Stimulated activated effector memory CD8-positive, alpha-beta T cell treated with anti-CD3 and anti-CD28 coated beads, Interleukin-12 subunit alpha, Interleukin-12 subunit beta, amount 100 ng/mL, for 72 hours (primary cell): ENCODE measurements at regions not wholly inside any gene's neighbourhood (a gene's known extent, or its start where the extent isn't known, plus 50 kb on each side); places are given as distances from the start of the nearest gene placed in this dataset.

Source experiments
- ATAC-seq: fragments of 150-1000 bp; cut with Tn5 transposase; 2 replicates; pipeline ENCODE4 v1.10.0; 2021
- DNase-seq, 2 donors: peaks; one replicate each; pipeline ENCODE4 v3.0.0; 2021 to 2022; ENCODE audit warnings: low spot score in 2 of 2
- H3K27ac Mint-ChIP-seq: one replicate; pipeline ENCODE4 v1.8.0; 2022; ENCODE audit warnings: mild to moderate bottlenecking, mixed read lengths
- H3K36me3 Mint-ChIP-seq: one replicate; pipeline ENCODE4 v1.8.0; 2022; ENCODE audit warnings: mild to moderate bottlenecking, mixed read lengths
- H3K4me1 Mint-ChIP-seq: one replicate; pipeline ENCODE4 v1.8.0; 2022; ENCODE audit warnings: mixed read lengths
- H3K4me3 Mint-ChIP-seq: one replicate; pipeline ENCODE4 v1.8.0; 2022; ENCODE audit warnings: mild to moderate bottlenecking, mixed read lengths
- H3K9me3 Mint-ChIP-seq: one replicate; pipeline ENCODE4 v1.8.0; 2022; ENCODE audit warnings: mixed read lengths

DNA sequence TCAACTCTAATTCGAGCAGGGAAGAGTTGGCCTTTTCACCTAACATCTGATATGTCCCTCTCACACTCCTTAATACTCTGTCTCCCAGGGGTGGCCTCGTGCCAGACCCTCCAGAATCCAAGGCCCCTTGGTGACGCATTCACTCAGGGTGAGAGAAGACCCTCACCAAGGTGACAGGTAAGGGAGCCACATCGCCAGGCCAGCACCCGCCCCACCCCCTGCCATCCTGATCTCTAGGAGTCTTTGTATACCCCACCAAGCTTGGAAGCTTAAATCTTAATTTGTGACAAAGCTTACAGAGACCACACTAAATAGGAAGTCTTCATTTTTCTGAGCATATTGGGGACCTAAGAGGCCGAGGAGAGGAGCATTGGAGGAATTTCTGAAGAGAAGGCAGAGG is 286.1 kb downstream of the IRF8 start:
- H3K36me3 Mint-ChIP-seq, result no peaks in the 10 kb centered on the region
- no peak for ATAC-seq
- no peak overlapping the region for H3K27ac Mint-ChIP-seq
- no peak overlapping the region for H3K4me3 Mint-ChIP-seq
- H3K4me1 Mint-ChIP-seq, result no peaks in the 10 kb centered on the region
- no peaks in the 10 kb centered on the region for H3K9me3 Mint-ChIP-seq
- DNase-seq, result no peak

DNA sequence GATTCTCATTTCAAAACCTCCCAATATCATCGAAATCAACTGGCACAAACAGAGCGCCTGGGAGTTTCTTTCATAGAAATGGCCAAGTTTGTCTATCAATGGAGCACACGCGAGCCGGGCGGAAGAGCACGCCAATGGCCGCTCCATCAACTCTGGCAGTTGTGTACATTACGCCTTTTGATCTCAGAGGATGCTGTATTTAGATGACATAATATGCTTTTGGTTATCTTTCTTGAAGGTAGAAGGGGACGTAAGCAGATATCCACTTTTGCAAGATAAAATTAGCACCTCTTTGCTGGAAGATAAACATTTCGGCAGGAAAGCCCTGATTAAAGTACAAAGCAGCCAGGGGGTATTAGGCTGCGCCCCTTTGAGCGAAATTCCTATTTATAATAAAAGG is 287.4 kb downstream of the IRF8 start:
- DNase-seq (no peak), ATAC-seq (no peak)
- H3K36me3 Mint-ChIP-seq, result no peaks in the 10 kb centered on the region
- no peak overlapping the region for H3K27ac Mint-ChIP-seq
- no peaks in the 10 kb centered on the region for H3K9me3 Mint-ChIP-seq
- no peaks in the 10 kb centered on the region for H3K4me1 Mint-ChIP-seq
- no peak overlapping the region for H3K4me3 Mint-ChIP-seq

DNA sequence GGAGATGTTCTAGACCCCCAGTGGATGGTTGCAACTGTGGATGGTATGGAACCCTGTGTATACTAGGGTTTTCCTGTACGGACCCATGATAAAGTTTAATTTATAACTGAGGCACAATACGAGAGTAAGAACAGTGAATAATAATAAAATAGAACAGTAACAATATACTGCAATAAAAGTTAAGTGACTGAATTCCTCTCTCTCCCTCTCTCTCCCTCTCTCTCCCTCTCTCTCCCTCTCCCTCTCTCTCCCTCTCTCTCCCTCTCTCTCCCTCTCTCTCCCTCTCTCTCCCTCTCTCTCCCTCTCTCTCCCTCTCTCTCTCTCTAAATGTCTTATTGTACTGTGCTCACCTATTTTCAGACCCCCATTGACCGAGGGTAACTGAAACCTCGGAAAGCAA is 291.0 kb downstream of the IRF8 start:
- Mint-ChIP-seq H3K27ac (no peak overlapping the region), H3K9me3 (no peaks in the 10 kb centered on the region), H3K4me3 (no peak overlapping the region), H3K4me1 (no peaks in the 10 kb centered on the region), H3K36me3 (no peaks in the 10 kb centered on the region)
- DNase-seq, result no peak
- no peak for ATAC-seq

DNA sequence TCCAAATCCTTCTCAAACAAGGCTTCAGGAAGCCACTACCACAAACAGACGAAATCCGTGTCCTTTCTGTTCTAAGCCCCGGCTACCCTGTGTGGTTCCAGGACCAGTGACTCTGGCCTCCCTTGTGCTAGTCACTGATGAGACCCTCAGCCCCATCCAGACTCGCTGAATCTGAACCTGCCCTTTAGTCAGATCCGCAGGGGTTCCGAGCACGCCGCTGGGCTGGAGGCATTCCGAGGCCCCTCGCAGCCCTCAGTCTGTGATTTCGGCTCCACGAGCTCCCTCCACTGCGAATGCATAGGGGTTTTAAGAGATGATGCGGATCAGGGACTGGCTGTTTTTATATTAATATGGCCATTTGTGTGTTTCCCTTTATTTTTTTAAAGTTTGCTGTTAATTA is 292.7 kb downstream of the IRF8 start:
- ATAC-seq, result no peak
- Mint-ChIP-seq H3K4me1 (no peaks in the 10 kb centered on the region), H3K4me3 (no peak overlapping the region), H3K36me3 (no peaks in the 10 kb centered on the region), H3K9me3 (no peaks in the 10 kb centered on the region), H3K27ac (no peak overlapping the region)
- DNase-seq, result no peak

DNA sequence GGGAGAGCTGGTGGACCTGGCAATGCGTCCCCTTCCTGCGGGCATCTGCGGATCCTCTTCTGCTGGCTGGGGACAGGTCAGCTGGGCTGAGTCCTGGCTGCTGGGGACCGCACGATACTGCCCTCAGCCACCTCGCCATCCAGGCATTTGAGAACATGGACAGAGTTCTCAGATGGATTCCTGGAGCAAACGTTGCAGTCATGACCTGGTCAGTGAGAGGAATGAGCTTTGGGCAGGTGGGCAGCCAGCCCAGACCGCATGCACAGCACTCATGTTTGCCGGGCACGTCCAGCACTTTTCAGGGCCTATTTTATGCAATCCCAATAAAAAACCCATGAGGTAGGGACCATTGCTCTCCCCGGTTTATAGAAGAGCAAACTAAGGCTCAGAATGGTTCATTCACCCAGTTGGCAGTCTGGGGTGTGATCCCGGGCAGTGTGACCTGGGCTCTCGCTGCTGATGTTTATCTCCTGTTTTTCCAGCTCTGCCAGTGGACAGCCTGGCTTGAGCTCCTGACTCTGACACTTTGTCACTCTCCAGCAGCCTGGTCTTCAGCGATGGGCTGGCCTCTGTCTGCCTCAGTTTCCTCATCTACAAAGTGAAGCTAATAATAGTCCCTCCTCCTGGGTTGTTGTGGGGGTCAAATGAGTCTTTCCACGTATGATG is 294.7 kb downstream of the IRF8 start:
- no peak for ATAC-seq
- H3K4me1 Mint-ChIP-seq, result no peaks in the 10 kb centered on the region
- no peak overlapping the region for H3K27ac Mint-ChIP-seq

DNA sequence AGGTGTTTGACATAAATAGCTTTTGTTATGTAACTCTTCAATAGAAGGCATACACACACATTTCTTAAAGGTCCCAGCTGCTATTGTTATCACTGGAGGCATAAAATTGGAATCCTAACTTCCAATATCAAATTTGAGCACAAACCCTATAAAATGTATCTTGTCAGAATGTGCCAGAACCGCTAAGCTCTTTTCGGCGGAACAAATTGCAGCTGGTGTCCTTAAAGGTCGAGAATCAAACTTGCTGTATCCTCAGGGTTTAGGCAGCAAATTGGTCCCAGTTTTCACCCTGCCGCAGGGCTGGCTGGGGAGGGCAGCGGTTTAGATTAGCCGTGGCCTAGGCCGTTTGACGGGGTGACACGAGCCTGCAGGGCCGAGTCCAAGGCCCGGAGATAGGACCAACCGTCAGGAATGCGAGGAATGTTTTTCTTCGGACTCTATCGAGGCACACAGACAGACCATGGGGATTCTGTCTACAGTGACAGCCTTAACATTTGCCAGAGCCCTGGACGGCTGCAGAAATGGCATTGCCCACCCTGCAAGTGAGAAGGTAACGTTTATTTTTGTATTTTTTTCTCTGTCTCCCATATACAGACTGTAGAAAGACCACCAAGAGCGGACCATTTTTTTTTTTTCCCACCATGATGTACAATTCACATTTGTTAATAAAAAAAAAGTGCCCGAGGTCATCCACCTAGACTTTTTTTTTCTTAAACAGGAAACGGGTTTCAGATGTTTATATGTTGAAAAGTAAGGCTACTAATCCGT is 297.1 kb downstream of the IRF8 start:
- Mint-ChIP-seq H3K27ac (no peak overlapping the region), H3K9me3 (no peaks in the 10 kb centered on the region), H3K36me3 (no peaks in the 10 kb centered on the region), H3K4me1 (no peaks in the 10 kb centered on the region), H3K4me3 (no peak overlapping the region)
- DNase-seq (no peak), ATAC-seq (no peak)

More for the DNA sequence above, 294.7 kb downstream of the IRF8 start:
- Mint-ChIP-seq H3K9me3 (no peaks in the 10 kb centered on the region), H3K4me3 (no peak overlapping the region), H3K36me3 (no peaks in the 10 kb centered on the region)
- no peak for DNase-seq

DNA sequence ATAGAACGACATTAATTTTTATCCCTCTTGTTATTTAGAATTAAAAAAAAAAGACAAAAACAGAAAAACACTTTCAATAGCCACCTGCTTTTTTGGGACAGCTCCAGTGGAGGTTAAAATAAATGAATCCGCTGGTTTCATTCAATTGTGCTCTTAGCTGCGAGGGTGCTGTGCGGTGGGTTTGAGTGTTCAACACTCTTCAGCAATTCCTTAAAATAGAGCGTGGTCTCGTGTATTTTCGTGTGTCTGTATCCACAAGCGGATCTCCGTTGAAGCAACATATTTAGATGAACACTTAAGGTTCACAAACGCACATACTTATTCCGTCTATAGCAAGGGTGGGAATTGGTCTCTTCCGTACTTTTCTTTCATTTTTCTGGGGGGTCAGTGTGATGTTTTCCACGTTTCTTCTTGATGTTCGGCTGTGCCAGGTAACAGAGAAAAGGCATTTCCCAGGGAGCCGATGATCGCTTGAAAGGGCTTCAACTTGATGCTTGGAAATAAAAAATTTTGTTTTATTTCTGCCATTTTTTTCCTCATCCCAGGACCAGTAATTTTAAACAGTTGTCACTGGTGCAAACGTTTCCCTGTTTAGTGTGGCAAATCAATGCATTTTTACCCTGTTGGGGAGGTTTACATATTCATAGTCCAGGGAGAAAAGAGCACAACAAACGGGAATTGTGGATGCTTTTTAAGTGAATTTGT is 297.9 kb downstream of the IRF8 start:
- Mint-ChIP-seq H3K9me3 (no peaks in the 10 kb centered on the region), H3K36me3 (no peaks in the 10 kb centered on the region), H3K27ac (no peak overlapping the region), H3K4me3 (no peak overlapping the region), H3K4me1 (no peaks in the 10 kb centered on the region)
- DNase-seq (no peak), ATAC-seq (no peak)

DNA sequence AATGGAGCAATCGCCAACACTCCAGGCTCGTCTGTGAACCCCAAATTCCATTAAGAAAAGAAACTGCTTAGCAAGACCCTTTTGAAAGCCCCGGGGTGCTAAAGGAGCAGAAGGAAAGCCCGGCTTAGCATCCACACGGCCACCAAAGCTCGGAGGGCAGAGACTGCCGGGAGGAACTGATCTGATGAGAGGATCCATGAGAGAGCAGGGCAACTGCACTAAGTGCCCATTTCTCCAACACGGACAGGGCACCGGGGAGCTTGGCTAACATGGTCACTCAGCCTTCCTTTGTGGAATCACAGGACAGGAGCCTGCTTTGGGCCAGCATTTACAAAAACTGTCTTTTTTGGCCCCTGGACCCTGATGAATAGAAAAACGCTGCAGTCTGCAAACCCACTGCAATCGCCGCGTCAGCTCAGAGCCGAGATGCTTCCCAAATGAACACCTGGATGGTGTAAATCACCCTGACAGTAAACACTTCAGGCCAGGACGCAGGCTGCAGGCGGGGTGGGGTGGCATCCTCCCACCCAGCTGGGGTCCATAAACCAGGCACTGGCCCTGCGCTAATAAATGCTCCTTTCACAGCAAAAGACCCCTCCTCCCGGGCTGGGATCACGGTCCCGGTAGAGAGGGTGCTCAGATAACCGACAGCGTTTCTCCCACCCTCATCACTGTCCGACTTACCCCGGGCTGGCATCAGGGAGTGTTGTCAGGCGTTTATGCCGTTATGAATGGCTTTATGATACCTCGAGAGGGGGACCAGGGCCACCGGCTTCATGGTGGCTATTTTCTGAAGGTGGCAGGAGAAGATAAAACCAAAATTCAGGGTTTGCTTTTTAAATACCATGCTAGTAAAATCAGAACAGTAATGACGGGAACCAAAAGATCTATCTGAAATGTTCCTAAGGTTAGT is 299.5 kb downstream of the IRF8 start:
- no peak for ATAC-seq
- no peak overlapping the region for H3K4me3 Mint-ChIP-seq
- H3K27ac Mint-ChIP-seq, result no peak overlapping the region
- H3K36me3 Mint-ChIP-seq, result no peaks in the 10 kb centered on the region
- no peak for DNase-seq
- no peaks in the 10 kb centered on the region for H3K4me1 Mint-ChIP-seq
- H3K9me3 Mint-ChIP-seq, result no peaks in the 10 kb centered on the region

DNA sequence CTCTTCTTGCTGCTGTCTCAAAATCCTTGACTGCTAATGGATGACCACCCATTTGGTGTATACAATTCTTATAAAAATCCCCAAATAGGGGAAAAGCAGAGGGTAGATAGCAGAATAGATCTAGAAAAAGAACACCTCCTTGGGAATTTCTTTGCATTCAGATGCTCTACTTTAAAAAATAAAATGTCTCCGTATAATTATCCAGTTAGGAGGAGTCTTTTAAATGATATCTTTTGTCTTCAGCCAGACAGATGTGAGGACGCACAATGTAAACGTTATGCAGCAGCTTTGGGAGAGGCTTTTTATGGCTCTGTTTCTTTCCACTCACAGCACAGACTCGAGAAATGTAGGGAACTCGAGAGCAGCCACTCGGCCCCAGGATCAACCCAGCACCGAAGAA is 300.2 kb downstream of the IRF8 start:
- DNase-seq (no peak), ATAC-seq (no peak)
- Mint-ChIP-seq H3K36me3 (no peaks in the 10 kb centered on the region), H3K4me1 (no peaks in the 10 kb centered on the region), H3K27ac (no peak overlapping the region), H3K4me3 (no peak overlapping the region), H3K9me3 (no peaks in the 10 kb centered on the region)

DNA sequence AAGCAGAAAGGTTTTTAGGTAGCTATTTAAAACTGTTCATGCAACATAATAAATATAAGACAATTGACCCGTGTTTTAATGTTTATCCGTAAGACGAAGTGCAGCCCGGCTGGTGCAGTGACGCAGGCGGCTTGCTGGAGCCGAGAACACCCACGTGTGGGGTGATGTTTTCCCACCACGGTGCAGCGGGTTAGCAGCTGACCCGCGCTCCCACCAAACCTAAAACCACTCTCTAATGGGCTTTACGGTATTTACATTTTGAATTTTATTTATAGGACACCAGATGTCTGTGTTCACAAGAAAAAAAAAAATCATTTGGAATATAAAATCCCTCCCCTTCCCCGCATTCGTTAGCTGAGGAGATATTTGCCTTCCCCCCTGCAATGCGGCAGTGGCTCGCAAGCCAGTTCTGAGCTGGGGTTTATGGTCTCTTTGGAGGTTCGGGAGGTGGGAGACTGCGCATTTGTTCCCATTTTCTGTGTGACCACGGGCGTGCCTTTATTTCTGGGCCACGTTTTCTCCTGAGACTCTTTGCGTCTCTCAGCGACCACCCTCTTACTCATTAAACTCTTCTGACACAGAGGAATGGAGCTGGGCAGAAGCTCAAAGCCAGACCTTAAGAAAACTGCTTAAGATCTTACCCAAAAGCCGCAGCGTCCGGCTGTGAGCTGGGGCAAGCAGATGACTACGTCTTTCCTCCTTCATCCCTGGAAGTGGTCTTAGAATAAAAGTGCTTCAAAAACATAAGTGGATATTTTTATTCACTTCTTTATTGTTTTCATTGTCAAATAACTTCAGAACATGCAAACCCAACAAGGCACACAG is 301.1 kb downstream of the IRF8 start:
- Mint-ChIP-seq H3K36me3 (no peaks in the 10 kb centered on the region), H3K4me3 (no peak overlapping the region), H3K27ac (no peak overlapping the region), H3K4me1 (no peaks in the 10 kb centered on the region), H3K9me3 (no peaks in the 10 kb centered on the region)
- no peak for ATAC-seq
- no peak for DNase-seq

DNA sequence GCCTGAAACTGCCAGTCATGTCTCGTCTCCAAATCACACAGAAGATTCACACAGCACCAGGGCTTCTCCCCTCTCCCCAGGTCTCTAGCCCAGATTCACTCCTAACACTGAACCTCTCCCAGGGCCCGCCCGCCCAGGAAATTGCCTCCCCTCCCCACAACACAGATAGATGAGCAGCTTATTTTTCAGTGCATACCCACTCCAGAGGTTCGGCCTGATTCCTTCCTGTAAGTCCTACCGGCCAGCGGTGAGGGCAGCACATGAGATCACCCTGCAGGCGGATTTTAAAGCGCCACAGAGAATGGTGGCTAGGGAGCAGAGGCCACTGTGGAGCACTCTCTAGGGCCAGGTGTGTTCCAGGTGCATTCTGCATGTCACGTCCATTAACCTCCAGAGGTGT is 301.8 kb downstream of the IRF8 start:
- H3K4me3 Mint-ChIP-seq, result no peak overlapping the region
- ATAC-seq, result no peak
- no peak overlapping the region for H3K27ac Mint-ChIP-seq
- no peak for DNase-seq
- no peaks in the 10 kb centered on the region for H3K4me1 Mint-ChIP-seq
- H3K9me3 Mint-ChIP-seq, result no peaks in the 10 kb centered on the region
- no peaks in the 10 kb centered on the region for H3K36me3 Mint-ChIP-seq

DNA sequence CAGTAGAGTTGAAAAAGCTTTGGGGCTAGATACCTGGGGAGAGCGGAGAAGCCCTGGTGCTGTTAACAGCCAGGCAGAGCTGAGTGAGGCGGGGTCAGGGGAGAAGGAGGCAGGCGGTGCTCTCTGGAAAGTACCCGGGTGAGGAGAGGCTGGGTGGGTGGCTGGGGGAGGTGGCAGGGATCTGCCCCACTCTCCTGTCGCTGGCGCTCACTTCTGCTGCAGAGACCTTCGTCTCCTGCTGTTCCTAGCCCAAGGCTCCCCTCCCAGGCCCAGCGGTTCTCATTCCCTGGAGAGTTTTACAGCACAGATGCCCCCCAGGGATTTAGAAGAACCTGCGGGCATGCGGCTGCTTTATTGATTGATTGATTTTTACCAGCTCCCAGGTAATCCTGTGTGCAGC is 302.8 kb downstream of the IRF8 start:
- Mint-ChIP-seq H3K9me3 (no peaks in the 10 kb centered on the region), H3K27ac (no peak overlapping the region), H3K4me3 (no peak overlapping the region), H3K4me1 (no peaks in the 10 kb centered on the region), H3K36me3 (no peaks in the 10 kb centered on the region)
- ATAC-seq (no peak), DNase-seq (no peak)

DNA sequence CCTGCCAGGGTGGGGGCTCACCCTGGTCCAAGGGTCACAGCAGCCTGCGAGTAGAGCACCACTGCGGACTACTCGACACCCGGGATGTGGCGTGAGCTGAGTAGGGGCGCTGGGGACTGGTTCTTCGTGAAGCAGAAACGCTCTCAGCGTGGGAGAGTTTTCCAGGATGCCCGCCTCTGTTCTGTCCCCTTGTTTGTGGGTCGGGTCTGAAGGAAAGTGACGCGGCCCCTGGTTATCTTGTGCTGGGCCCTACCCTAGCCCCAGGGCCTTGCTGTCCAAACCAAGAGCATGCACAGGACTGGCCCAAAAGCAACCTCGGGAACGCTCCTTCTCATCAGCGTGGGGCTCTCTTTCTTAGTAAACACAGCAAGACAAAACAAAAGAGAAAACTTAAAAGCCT is 303.3 kb downstream of the IRF8 start:
- H3K36me3 Mint-ChIP-seq, result no peaks in the 10 kb centered on the region
- no peaks in the 10 kb centered on the region for H3K4me1 Mint-ChIP-seq
- DNase-seq (no peak), ATAC-seq (no peak)
- no peak overlapping the region for H3K4me3 Mint-ChIP-seq
- H3K27ac Mint-ChIP-seq, result no peak overlapping the region
- H3K9me3 Mint-ChIP-seq, result no peaks in the 10 kb centered on the region

DNA sequence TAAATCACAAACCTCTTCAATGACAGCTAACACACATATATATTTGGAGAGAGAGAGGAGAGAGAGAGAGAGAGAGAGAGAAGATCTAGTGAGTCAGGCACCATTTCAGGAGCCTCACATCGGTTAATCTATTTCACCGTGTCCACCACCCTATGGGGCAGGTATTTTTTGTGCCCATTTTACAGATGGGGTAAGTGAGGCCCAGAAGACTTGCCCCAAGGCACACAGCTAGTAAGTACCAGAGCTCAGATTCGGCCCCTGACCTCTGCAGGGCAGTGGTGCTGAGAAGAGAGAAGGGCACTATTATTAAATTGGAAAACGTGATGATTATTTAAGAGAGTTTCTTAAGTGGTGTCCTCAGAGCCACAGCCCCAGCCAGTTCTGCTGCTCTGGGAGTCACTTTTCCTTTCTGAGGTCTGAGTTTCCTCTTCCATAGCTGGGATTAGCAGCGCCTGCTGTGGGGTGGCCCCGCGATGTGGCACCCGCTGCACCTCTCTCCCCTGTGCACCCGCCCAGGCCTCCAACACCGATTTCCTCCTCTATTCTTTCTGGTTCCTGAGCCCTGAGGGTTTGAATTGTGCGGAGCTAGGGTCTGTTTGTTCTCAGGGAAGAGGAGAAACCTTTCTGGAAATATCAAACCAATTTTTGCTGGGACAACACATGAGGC is 303.9 kb downstream of the IRF8 start:
- Mint-ChIP-seq H3K27ac (no peak overlapping the region), H3K4me1 (no peaks in the 10 kb centered on the region), H3K36me3 (no peaks in the 10 kb centered on the region), H3K4me3 (no peak overlapping the region), H3K9me3 (no peaks in the 10 kb centered on the region)
- no peak for ATAC-seq
- DNase-seq, result no peak
